B cell (primary cell): ENCODE measurements at regions not wholly inside any gene's neighbourhood (a gene's known extent, or its start where the extent isn't known, plus 50 kb on each side); places are given as distances from the start of the nearest gene placed in this dataset.

Experiments
- CTCF ChIP-seq: fragments of 200-600 bp; IDR thresholded peaks from one replicate; pipeline ENCODE4 v1.8.0; 2022; ENCODE audit warnings: antibody characterized with exemption, mild to moderate bottlenecking
- EZH2 ChIP-seq: IDR thresholded peaks from 2 replicates; pipeline ENCODE4 v1.6.1; 2012; ENCODE audit warnings: borderline replicate concordance, low read depth, mild to moderate bottlenecking, moderate library complexity, low read length; ENCODE audit not compliant: insufficient read depth, poor library complexity, severe bottlenecking

- TF ChIP-seq CTCF: no peak
- TF ChIP-seq EZH2: no peak
These were observed 113.9 kb downstream of the NDUFA12 start for GRCh38 chr12:94889445-94890210.
